ENCODE measurements at regions not wholly inside any gene's neighbourhood (a gene's known extent, or its start where the extent isn't known, plus 50 kb on each side); places are given as distances from the start of the nearest gene placed in this dataset.

- Mint-ChIP-seq H3K27ac (no peak overlapping the region), H3K4me1 (peaks cover 5% of the 10 kb centered on the region), H3K27me3 (peaks cover 17% of the 10 kb centered on the region), H3K9me3 (peaks cover 3% of the 10 kb centered on the region), H3K36me3 (ENCODE audit: low read depth) (no peaks in the 10 kb centered on the region), H3K4me3 (no peak overlapping the region)
- CTCF ChIA-PET, result no interaction called here
- POLR2A ChIA-PET, result no interaction called here
- no peak for DNase-seq
These were observed 94.6 kb upstream of the SMAD1 start for GRCh38 chr4:145387079-145387478.

- no peak overlapping the region for H3K27ac Mint-ChIP-seq
- H3K36me3 Mint-ChIP-seq (ENCODE audit: low read depth), result no peaks in the 10 kb centered on the region
- H3K9me3 Mint-ChIP-seq, result peaks cover 3% of the 10 kb centered on the region
- no peak overlapping the region for H3K4me3 Mint-ChIP-seq
- H3K4me1 Mint-ChIP-seq, result no peaks in the 10 kb centered on the region
- DNase-seq, result no peak
- CTCF ChIA-PET, result no interaction called here
- H3K27me3 Mint-ChIP-seq, result peaks cover 15% of the 10 kb centered on the region
- POLR2A ChIA-PET, result no interaction called here
These were observed 100.5 kb upstream of the SMAD1 start for GRCh38 chr4:145381163-145381562.

GRCh38 chr4:145380123-145380522, 101.5 kb upstream of the SMAD1 start:
- H3K27ac Mint-ChIP-seq, result no peak overlapping the region
- no peaks in the 10 kb centered on the region for H3K9me3 Mint-ChIP-seq
- CTCF ChIA-PET, result no interaction called here
- H3K4me1 Mint-ChIP-seq, result no peaks in the 10 kb centered on the region
- POLR2A ChIA-PET, result no interaction called here
- H3K4me3 Mint-ChIP-seq, result no peak overlapping the region
- no peak for DNase-seq
- H3K36me3 Mint-ChIP-seq (ENCODE audit: low read depth), result no peaks in the 10 kb centered on the region
- peaks cover 12% of the 10 kb centered on the region for H3K27me3 Mint-ChIP-seq

- POLR2A ChIA-PET, result no interaction called here
These were observed 106.2 kb upstream of the SMAD1 start for GRCh38 chr4:145375416-145375815.

GRCh38 chr4:145352438-145353145, 129.1 kb upstream of the SMAD1 start:
- CTCF ChIA-PET, result no interaction called here
- no peaks in the 10 kb centered on the region for H3K36me3 Mint-ChIP-seq (ENCODE audit: low read depth)
- no peaks in the 10 kb centered on the region for H3K27me3 Mint-ChIP-seq
- H3K9me3 Mint-ChIP-seq, result no peaks in the 10 kb centered on the region
- H3K27ac Mint-ChIP-seq, result no peak overlapping the region
- H3K4me1 Mint-ChIP-seq, result no peaks in the 10 kb centered on the region
- H3K4me3 Mint-ChIP-seq, result no peak overlapping the region
- POLR2A ChIA-PET, result no interaction called here
- DNase-seq, result no peak

More at GRCh38 chr4:145375416-145375815, 106.2 kb upstream of the SMAD1 start:
- H3K36me3 Mint-ChIP-seq (ENCODE audit: low read depth), result no peaks in the 10 kb centered on the region
- no peaks in the 10 kb centered on the region for H3K9me3 Mint-ChIP-seq
- CTCF ChIA-PET, result no interaction called here
- no peak overlapping the region for H3K4me3 Mint-ChIP-seq
- no peak for DNase-seq
- H3K4me1 Mint-ChIP-seq, result no peaks in the 10 kb centered on the region
- no peak overlapping the region for H3K27ac Mint-ChIP-seq
- H3K27me3 Mint-ChIP-seq, result no peaks in the 10 kb centered on the region

- Mint-ChIP-seq H3K36me3 (ENCODE audit: low read depth) (no peaks in the 10 kb centered on the region), H3K9me3 (no peaks in the 10 kb centered on the region), H3K27me3 (no peaks in the 10 kb centered on the region), H3K4me1 (no peaks in the 10 kb centered on the region), H3K4me3 (no peak overlapping the region), H3K27ac (no peak overlapping the region)
- ChIA-PET CTCF (no interaction called here), POLR2A (no interaction called here)
- no peak for DNase-seq
These were observed 129.7 kb upstream of the SMAD1 start for GRCh38 chr4:145351922-145352321.

GRCh38 chr4:145351162-145351561, 130.5 kb upstream of the SMAD1 start:
- Mint-ChIP-seq H3K9me3 (no peaks in the 10 kb centered on the region), H3K27ac (no peak overlapping the region), H3K27me3 (no peaks in the 10 kb centered on the region), H3K36me3 (ENCODE audit: low read depth) (no peaks in the 10 kb centered on the region), H3K4me1 (no peaks in the 10 kb centered on the region), H3K4me3 (no peak overlapping the region)
- CTCF ChIA-PET, result interaction anchor here (1.1 kb wide), 1 partner anchor 16 kb away, joined by 3 read pairs; no protein-coding TSS in a partner anchor
- POLR2A ChIA-PET, result no interaction called here
- DNase-seq, result no peak

- ChIA-PET CTCF (no interaction called here), POLR2A (no interaction called here)
- H3K36me3 Mint-ChIP-seq (ENCODE audit: low read depth), result no peaks in the 10 kb centered on the region
- no peak overlapping the region for H3K27ac Mint-ChIP-seq
- H3K9me3 Mint-ChIP-seq, result no peaks in the 10 kb centered on the region
- no peak for DNase-seq
- no peak overlapping the region for H3K4me3 Mint-ChIP-seq
- no peaks in the 10 kb centered on the region for H3K27me3 Mint-ChIP-seq
- H3K4me1 Mint-ChIP-seq, result no peaks in the 10 kb centered on the region
These were observed 133.4 kb upstream of the SMAD1 start for GRCh38 chr4:145348291-145348690.

GRCh38 chr4:145347684-145348083, 134.0 kb upstream of the SMAD1 start:
- H3K4me3 Mint-ChIP-seq, result no peak overlapping the region
- CTCF ChIA-PET, result no interaction called here
- H3K36me3 Mint-ChIP-seq (ENCODE audit: low read depth), result no peaks in the 10 kb centered on the region

GRCh38 chr4:145346081-145346480, 135.6 kb upstream of the SMAD1 start:
- CTCF ChIA-PET, result no interaction called here
- H3K27me3 Mint-ChIP-seq, result no peaks in the 10 kb centered on the region
- no peaks in the 10 kb centered on the region for H3K4me1 Mint-ChIP-seq

More at GRCh38 chr4:145347684-145348083, 134.0 kb upstream of the SMAD1 start:
- Mint-ChIP-seq H3K27ac (no peak overlapping the region), H3K9me3 (no peaks in the 10 kb centered on the region), H3K4me1 (no peaks in the 10 kb centered on the region), H3K27me3 (no peaks in the 10 kb centered on the region)
- POLR2A ChIA-PET, result no interaction called here
- DNase-seq, result no peak

GRCh38 chr4:145345401-145345800, 136.3 kb upstream of the SMAD1 start:
- POLR2A ChIA-PET, result no interaction called here
- DNase-seq, result no peak
- Mint-ChIP-seq H3K36me3 (ENCODE audit: low read depth) (no peaks in the 10 kb centered on the region), H3K9me3 (no peaks in the 10 kb centered on the region), H3K27ac (no peak overlapping the region), H3K4me3 (no peak overlapping the region), H3K27me3 (no peaks in the 10 kb centered on the region), H3K4me1 (no peaks in the 10 kb centered on the region)
- CTCF ChIA-PET, result no interaction called here

More at GRCh38 chr4:145346081-145346480, 135.6 kb upstream of the SMAD1 start:
- Mint-ChIP-seq H3K36me3 (ENCODE audit: low read depth) (no peaks in the 10 kb centered on the region), H3K9me3 (no peaks in the 10 kb centered on the region), H3K4me3 (no peak overlapping the region), H3K27ac (no peak overlapping the region)
- POLR2A ChIA-PET, result no interaction called here
- DNase-seq, result no peak

GRCh38 chr4:145341381-145341780, 140.3 kb upstream of the SMAD1 start:
- Mint-ChIP-seq H3K27me3 (no peaks in the 10 kb centered on the region), H3K36me3 (ENCODE audit: low read depth) (no peaks in the 10 kb centered on the region), H3K4me1 (no peaks in the 10 kb centered on the region), H3K4me3 (no peak overlapping the region), H3K9me3 (no peaks in the 10 kb centered on the region), H3K27ac (no peak overlapping the region)
- ChIA-PET POLR2A (no interaction called here), CTCF (no interaction called here)
- DNase-seq, result no peak

- Mint-ChIP-seq H3K36me3 (ENCODE audit: low read depth) (no peaks in the 10 kb centered on the region), H3K4me1 (no peaks in the 10 kb centered on the region), H3K4me3 (no peak overlapping the region), H3K27ac (no peak overlapping the region), H3K9me3 (no peaks in the 10 kb centered on the region), H3K27me3 (no peaks in the 10 kb centered on the region)
- POLR2A ChIA-PET, result no interaction called here
- CTCF ChIA-PET, result no interaction called here
- DNase-seq, result no peak
These were observed 141.5 kb upstream of the SMAD1 start for GRCh38 chr4:145340071-145340675.

GRCh38 chr4:145339075-145339725, 142.5 kb upstream of the SMAD1 start:
- Mint-ChIP-seq H3K27me3 (no peaks in the 10 kb centered on the region), H3K9me3 (no peaks in the 10 kb centered on the region), H3K4me1 (no peaks in the 10 kb centered on the region)

More at GRCh38 chr4:145339075-145339725, 142.5 kb upstream of the SMAD1 start:
- no peaks in the 10 kb centered on the region for H3K36me3 Mint-ChIP-seq (ENCODE audit: low read depth)
- DNase-seq, result no peak
- no peak overlapping the region for H3K27ac Mint-ChIP-seq
- ChIA-PET POLR2A (no interaction called here), CTCF (no interaction called here)
- H3K4me3 Mint-ChIP-seq, result no peak overlapping the region

Measured in activated CD4-positive, alpha-beta T cell treated with anti-CD3 and anti-CD28 coated beads, Interleukin-2, amount 10 ng/mL, durations not matched to agents 7 days and 5 days (primary cell).